WERI-Rb-1 (cell line): ENCODE measurements at regions not wholly inside any gene's neighbourhood (a gene's known extent, or its start where the extent isn't known, plus 50 kb on each side); places are given as distances from the start of the nearest gene placed in this dataset.

Experiments
- DNase-seq: peaks from one replicate; pipeline ENCODE4 v3.0.0-alpha.2; 2020
- H3K27ac ChIP-seq: fragments of 250-450 bp; sonication (Bioruptor Pico); 2 replicates; pipeline ENCODE4 v1.5.1; 2020; ENCODE audit warnings: mild to moderate bottlenecking, moderate library complexity
- H3K27me3 ChIP-seq: fragments of 250-450 bp; sonication (Bioruptor Pico); 2 replicates; pipeline ENCODE4 v1.5.1; 2021; ENCODE audit warnings: mild to moderate bottlenecking, low read depth, moderate library complexity; ENCODE audit not compliant: insufficient read depth, severe bottlenecking
- H3K36me3 ChIP-seq: fragments of 250-450 bp; sonication (Bioruptor Pico); 2 replicates; pipeline ENCODE4 v1.5.1; 2020; ENCODE audit warnings: mild to moderate bottlenecking, moderate library complexity
- H3K4me3 ChIP-seq: 2 replicates; pipeline ENCODE4 v1.5.1; 2011; ENCODE audit warnings: low read depth, mild to moderate bottlenecking, control low read depth, low read length
- H3K9me3 ChIP-seq: fragments of 250-450 bp; sonication (Bioruptor Pico); 2 replicates; pipeline ENCODE4 v1.5.1; 2021; ENCODE audit warnings: mild to moderate bottlenecking, moderate library complexity; ENCODE audit not compliant: severe bottlenecking
- CTCF ChIP-seq: IDR thresholded peaks from 2 replicates; pipeline ENCODE4 v1.5.1; 2011; ENCODE audit warnings: low read depth, mild to moderate bottlenecking, control low read depth, inconsistent platforms, low read length

- H3K9me3 ChIP-seq, result peaks cover 5% of the 10 kb centered on the region
- no peak for DNase-seq
- H3K27me3 ChIP-seq, result peaks cover 17% of the 10 kb centered on the region
- no peak overlapping the region for H3K27ac ChIP-seq
- no peak for TF ChIP-seq CTCF
- no peak overlapping the region for H3K4me3 ChIP-seq
- H3K36me3 ChIP-seq, result no peaks in the 10 kb centered on the region
These were observed 227.0 kb downstream of the BUB3 start for GRCh38 chr10:123381224-123381623.

GRCh38 chr10:123382491-123382890, 228.3 kb downstream of the BUB3 start:
- no peak overlapping the region for H3K4me3 ChIP-seq

GRCh38 chr10:123385508-123386080, 231.4 kb downstream of the BUB3 start:
- H3K4me3 ChIP-seq, result no peak overlapping the region
- H3K9me3 ChIP-seq, result peaks cover 8% of the 10 kb centered on the region
- DNase-seq, result no peak
- no peak for TF ChIP-seq CTCF
- H3K27me3 ChIP-seq, result no peaks in the 10 kb centered on the region
- no peaks in the 10 kb centered on the region for H3K36me3 ChIP-seq
- no peak overlapping the region for H3K27ac ChIP-seq

More at GRCh38 chr10:123382491-123382890, 228.3 kb downstream of the BUB3 start:
- DNase-seq, result no peak
- H3K27me3 ChIP-seq, result peaks cover 12% of the 10 kb centered on the region
- no peaks in the 10 kb centered on the region for H3K36me3 ChIP-seq
- H3K27ac ChIP-seq, result no peak overlapping the region
- peaks cover 5% of the 10 kb centered on the region for H3K9me3 ChIP-seq
- no peak for TF ChIP-seq CTCF

GRCh38 chr10:123389520-123389919, 235.3 kb downstream of the BUB3 start:
- DNase-seq, result no peak
- Histone ChIP-seq H3K27ac (no peak overlapping the region), H3K4me3 (no peak overlapping the region), H3K27me3 (no peaks in the 10 kb centered on the region), H3K9me3 (peaks cover 8% of the 10 kb centered on the region), H3K36me3 (no peaks in the 10 kb centered on the region)
- TF ChIP-seq CTCF, result no peak

- H3K9me3 ChIP-seq, result peaks cover 11% of the 10 kb centered on the region
- no peak overlapping the region for H3K27ac ChIP-seq
- H3K36me3 ChIP-seq, result no peaks in the 10 kb centered on the region
- DNase-seq, result no peak
- peak; percentile 51 for TF ChIP-seq CTCF
- H3K27me3 ChIP-seq, result no peaks in the 10 kb centered on the region
- H3K4me3 ChIP-seq, result no peak overlapping the region
These were observed 236.1 kb downstream of the BUB3 start for GRCh38 chr10:123390332-123390731.

- TF ChIP-seq CTCF, result no peak
- Histone ChIP-seq H3K4me3 (no peak overlapping the region), H3K9me3 (peaks cover 8% of the 10 kb centered on the region), H3K36me3 (no peaks in the 10 kb centered on the region), H3K27me3 (no peaks in the 10 kb centered on the region), H3K27ac (no peak overlapping the region)
- no peak for DNase-seq
These were observed 236.7 kb downstream of the BUB3 start for GRCh38 chr10:123390874-123391273.
